LNCaP clone FGC (cell line): ENCODE measurements at regions not wholly inside any gene's neighbourhood (a gene's known extent, or its start where the extent isn't known, plus 50 kb on each side); places are given as distances from the start of the nearest gene placed in this dataset.

ENCODE experiments used
- DNase-seq: peaks from one replicate; pipeline ENCODE4 v3.0.0-alpha.2; 2011; ENCODE audit warnings: low read depth
- H3K4me3 ChIP-seq: 2 replicates; pipeline ENCODE4 v1.5.1; 2011; ENCODE audit warnings: mild to moderate bottlenecking, low read depth, low read length, control low read depth
- CTCF ChIP-seq: IDR thresholded peaks from 2 replicates; pipeline ENCODE4 v1.5.1; 2012; ENCODE audit warnings: mild to moderate bottlenecking; ENCODE audit not compliant: control insufficient read depth, insufficient read depth; ENCODE audit errors: extremely low read depth

DNA sequence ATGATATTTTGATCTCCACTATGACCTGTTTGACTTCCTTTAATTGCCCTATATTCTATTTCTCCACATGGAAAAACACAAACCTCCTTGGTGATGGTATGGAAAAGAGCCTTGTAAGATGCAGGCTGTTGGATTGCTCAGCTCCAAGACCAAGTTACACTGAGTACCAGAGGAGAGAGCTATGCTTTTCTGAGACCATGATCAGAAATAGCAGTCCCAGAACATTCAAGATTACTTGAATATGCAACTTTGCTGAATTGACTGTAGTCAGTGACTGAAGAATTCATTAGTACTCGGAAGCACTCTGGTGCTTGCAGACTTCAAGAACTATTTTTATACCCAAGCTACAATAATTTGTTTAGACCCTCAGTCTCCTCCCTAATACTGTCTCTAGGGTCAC, 310.6 kb upstream of the FSIP2 start:
- no peak for DNase-seq
- TF ChIP-seq CTCF = no peak
- H3K4me3 ChIP-seq = no peak overlapping the region

GRCh38 chr2:185433824-185434223, 304.8 kb upstream of the FSIP2 start:
- H3K4me3 ChIP-seq = no peak overlapping the region
- no peak for TF ChIP-seq CTCF
- no peak for DNase-seq

- DNase-seq = no peak
- no peak overlapping the region for H3K4me3 ChIP-seq
- no peak for TF ChIP-seq CTCF
These were observed 301.7 kb upstream of the FSIP2 start for GRCh38 chr2:185436787-185437372.

GRCh38 chr2:185441486-185442005, 297.1 kb upstream of the FSIP2 start:
- H3K4me3 ChIP-seq = no peak overlapping the region
- no peak for TF ChIP-seq CTCF
- DNase-seq = no peak

DNA sequence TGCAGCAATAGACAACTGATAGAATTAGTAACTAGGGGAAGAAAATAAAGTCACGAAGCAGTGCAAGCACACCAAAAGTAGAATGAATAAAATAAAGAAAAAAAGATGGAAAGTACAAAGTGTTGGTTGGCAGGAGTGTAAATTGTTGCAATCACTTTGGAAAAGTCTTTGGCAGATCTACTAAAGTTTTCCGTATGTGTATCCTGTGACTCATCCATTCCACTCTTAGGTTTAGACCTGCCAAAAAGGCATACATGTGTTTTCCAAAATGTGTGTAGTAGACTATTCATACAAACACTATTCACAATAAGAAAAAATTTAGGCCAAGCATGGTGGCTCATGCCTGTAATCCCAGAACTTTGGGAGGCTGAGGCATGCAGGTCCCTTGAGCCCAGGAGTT, 282.1 kb upstream of the FSIP2 start:
- TF ChIP-seq CTCF = no peak
- no peak overlapping the region for H3K4me3 ChIP-seq
- DNase-seq = no peak

GRCh38 chr2:185463481-185463880, 275.1 kb upstream of the FSIP2 start:
- TF ChIP-seq CTCF = no peak
- no peak for DNase-seq

GRCh38 chr2:185466915-185467314, 271.7 kb upstream of the FSIP2 start:
- no peak overlapping the region for H3K4me3 ChIP-seq
- DNase-seq = no peak
- no peak for TF ChIP-seq CTCF

More at GRCh38 chr2:185463481-185463880, 275.1 kb upstream of the FSIP2 start:
- no peak overlapping the region for H3K4me3 ChIP-seq
